Transverse colon (tissue), 4 donors: ENCODE measurements at regions not wholly inside any gene's neighbourhood (a gene's known extent, or its start where the extent isn't known, plus 50 kb on each side); places are given as distances from the start of the nearest gene placed in this dataset.

Source experiments
- EP300 ChIP-seq: sonication (generic); formaldehyde crosslinking; IDR thresholded peaks from one replicate; pipeline ENCODE4 v1.6.1; 2017; ENCODE audit warnings: antibody characterized with exemption, low read depth
- POLR2A ChIP-seq: fragments of 450-650 bp; IDR thresholded peaks from one replicate; pipeline ENCODE4 v1.6.1; 2016; ENCODE audit warnings: antibody characterized with exemption, mild to moderate bottlenecking, moderate library complexity
- POLR2AphosphoS5 ChIP-seq, 3 donors: sonication (generic); formaldehyde crosslinking; IDR thresholded peaks; one replicate each; pipeline ENCODE4 v1.6.1; 2016; ENCODE audit warnings: antibody characterized with exemption in 3 of 3
- TF ChIP-seq, protein P1 (sequence below), 5 experiments: fragments of 200-600 bp in 3 of 5; fragments of 450-650 bp in 2 of 5; sonication (generic) in 3 of 5; IDR thresholded peaks; 1 replicate in 2 of 5; 2 replicates in 3 of 5; pipeline ENCODE4 v1.5.1; 2016 to 2017; ENCODE audit warnings: antibody characterized with exemption in 5 of 5, inconsistent platforms in 3 of 5, mild to moderate bottlenecking in 2 of 5, moderate library complexity in 1 of 5

DNA sequence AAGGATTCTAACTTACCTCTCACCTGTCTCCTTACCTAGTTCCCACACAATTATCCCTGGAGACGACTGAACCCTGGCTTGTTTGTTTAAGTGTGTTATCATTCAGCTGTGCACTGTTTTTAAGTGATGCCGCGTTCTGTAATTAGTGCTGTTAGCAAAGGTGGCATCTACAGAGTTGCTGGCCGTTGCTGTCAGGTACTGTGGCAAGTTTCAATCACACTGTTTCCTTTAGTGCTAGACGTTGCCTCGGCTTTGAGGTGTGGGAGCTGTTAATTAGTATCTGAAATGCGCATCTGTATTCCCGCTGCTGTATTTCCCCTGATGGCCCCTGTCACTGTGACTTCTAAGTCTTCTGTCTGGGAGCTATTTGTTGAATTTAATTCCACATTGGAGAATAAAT lies 193.8 kb upstream of the GAS1 start:
- TF ChIP-seq POLR2AphosphoS5 (IDR thresholded peaks at IDR 0.05) (no peak), POLR2A (no peak), EP300 (no peak)
- TF ChIP-seq, protein P1, sequence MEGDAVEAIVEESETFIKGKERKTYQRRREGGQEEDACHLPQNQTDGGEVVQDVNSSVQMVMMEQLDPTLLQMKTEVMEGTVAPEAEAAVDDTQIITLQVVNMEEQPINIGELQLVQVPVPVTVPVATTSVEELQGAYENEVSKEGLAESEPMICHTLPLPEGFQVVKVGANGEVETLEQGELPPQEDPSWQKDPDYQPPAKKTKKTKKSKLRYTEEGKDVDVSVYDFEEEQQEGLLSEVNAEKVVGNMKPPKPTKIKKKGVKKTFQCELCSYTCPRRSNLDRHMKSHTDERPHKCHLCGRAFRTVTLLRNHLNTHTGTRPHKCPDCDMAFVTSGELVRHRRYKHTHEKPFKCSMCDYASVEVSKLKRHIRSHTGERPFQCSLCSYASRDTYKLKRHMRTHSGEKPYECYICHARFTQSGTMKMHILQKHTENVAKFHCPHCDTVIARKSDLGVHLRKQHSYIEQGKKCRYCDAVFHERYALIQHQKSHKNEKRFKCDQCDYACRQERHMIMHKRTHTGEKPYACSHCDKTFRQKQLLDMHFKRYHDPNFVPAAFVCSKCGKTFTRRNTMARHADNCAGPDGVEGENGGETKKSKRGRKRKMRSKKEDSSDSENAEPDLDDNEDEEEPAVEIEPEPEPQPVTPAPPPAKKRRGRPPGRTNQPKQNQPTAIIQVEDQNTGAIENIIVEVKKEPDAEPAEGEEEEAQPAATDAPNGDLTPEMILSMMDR (IDR thresholded peaks at IDR 0.05), result no peak
